ENCODE measurements at regions not wholly inside any gene's neighbourhood (a gene's known extent, or its start where the extent isn't known, plus 50 kb on each side); places are given as distances from the start of the nearest gene placed in this dataset.

- no peak for TF ChIP-seq CTCF (IDR thresholded peaks at IDR 0.05; ENCODE audit: insufficient read depth, low read length, missing control alignments)
- no peak for DNase-seq (ENCODE audit: low read depth, low spot score)
- ChIA-PET CTCF (no interaction called here), POLR2A (no interaction called here)
- H3K4me3 ChIP-seq (ENCODE audit: low read depth, low read length), result no peak overlapping the region
Measured at GRCh38 chr17:21538615-21539014, 153.7 kb upstream of the KCNJ18 start.

GRCh38 chr17:21539146-21539545 lies 153.2 kb upstream of the KCNJ18 start:
- CTCF ChIA-PET, result no interaction called here
- no peak overlapping the region for H3K4me3 ChIP-seq (ENCODE audit: low read depth, low read length)
- POLR2A ChIA-PET, result no interaction called here
- DNase-seq (ENCODE audit: low read depth, low spot score), result no peak
- no peak for TF ChIP-seq CTCF (IDR thresholded peaks at IDR 0.05; ENCODE audit: insufficient read depth, low read length, missing control alignments)

- ChIA-PET POLR2A (no interaction called here), CTCF (interaction anchor here (2.0 kb wide), 1 partner anchor 9 kb away, joined by 8 read pairs; no protein-coding TSS in a partner anchor)
- TF ChIP-seq CTCF (IDR thresholded peaks at IDR 0.05; ENCODE audit: insufficient read depth, low read length, missing control alignments), result no peak
- no peak for DNase-seq (ENCODE audit: low read depth, low spot score)
- H3K4me3 ChIP-seq (ENCODE audit: low read depth, low read length), result no peak overlapping the region
Measured at GRCh38 chr17:21540502-21540901, 151.8 kb upstream of the KCNJ18 start.

- H3K4me3 ChIP-seq (ENCODE audit: low read depth, low read length), result no peak overlapping the region
- ChIA-PET CTCF (interaction anchor here (1.5 to 2.0 kb wide), 2 partner anchors 11 to 31 kb away, joined by 3 to 8 read pairs; no protein-coding TSS in a partner anchor), POLR2A (interaction anchor here (0.6 kb wide), 1 partner anchor 9 kb away, joined by 3 read pairs; no protein-coding TSS in a partner anchor)
- no peak for TF ChIP-seq CTCF (IDR thresholded peaks at IDR 0.05; ENCODE audit: insufficient read depth, low read length, missing control alignments)
- DNase-seq (ENCODE audit: low read depth, low spot score), result no peak
Measured at GRCh38 chr17:21542070-21542469, 150.3 kb upstream of the KCNJ18 start.

GRCh38 chr17:21542991-21543390 lies 149.3 kb upstream of the KCNJ18 start:
- TF ChIP-seq CTCF (IDR thresholded peaks at IDR 0.05; ENCODE audit: insufficient read depth, low read length, missing control alignments), result no peak
- ChIA-PET POLR2A (no interaction called here), CTCF (no interaction called here)
- DNase-seq (ENCODE audit: low read depth, low spot score), result no peak
- H3K4me3 ChIP-seq (ENCODE audit: low read depth, low read length), result no peak overlapping the region

GRCh38 chr17:21545064-21545463 lies 147.3 kb upstream of the KCNJ18 start:
- no peak for DNase-seq (ENCODE audit: low read depth, low spot score)
- no peak for TF ChIP-seq CTCF (IDR thresholded peaks at IDR 0.05; ENCODE audit: insufficient read depth, low read length, missing control alignments)
- ChIA-PET POLR2A (no interaction called here), CTCF (interaction anchor here (4.3 kb wide), 1 partner anchor 32 kb away, joined by 25 read pairs; no protein-coding TSS in a partner anchor)
- no peak overlapping the region for H3K4me3 ChIP-seq (ENCODE audit: low read depth, low read length)

Measured in AG04449 (cell line).